NCI-H2081 (cell line): ENCODE measurements at regions not wholly inside any gene's neighbourhood (a gene's known extent, or its start where the extent isn't known, plus 50 kb on each side); places are given as distances from the start of the nearest gene placed in this dataset.
"Not testable (repeated sequence)": the region's sequence is repeated elsewhere in the genome, so short reads cannot be mapped to it uniquely, and the experiment has no call there.

Experiments used
- DNase-seq, 2 experiments: peaks; one replicate each; lab custom pipeline; 2025; lab: John Stamatoyannopoulos, UW

DNA sequence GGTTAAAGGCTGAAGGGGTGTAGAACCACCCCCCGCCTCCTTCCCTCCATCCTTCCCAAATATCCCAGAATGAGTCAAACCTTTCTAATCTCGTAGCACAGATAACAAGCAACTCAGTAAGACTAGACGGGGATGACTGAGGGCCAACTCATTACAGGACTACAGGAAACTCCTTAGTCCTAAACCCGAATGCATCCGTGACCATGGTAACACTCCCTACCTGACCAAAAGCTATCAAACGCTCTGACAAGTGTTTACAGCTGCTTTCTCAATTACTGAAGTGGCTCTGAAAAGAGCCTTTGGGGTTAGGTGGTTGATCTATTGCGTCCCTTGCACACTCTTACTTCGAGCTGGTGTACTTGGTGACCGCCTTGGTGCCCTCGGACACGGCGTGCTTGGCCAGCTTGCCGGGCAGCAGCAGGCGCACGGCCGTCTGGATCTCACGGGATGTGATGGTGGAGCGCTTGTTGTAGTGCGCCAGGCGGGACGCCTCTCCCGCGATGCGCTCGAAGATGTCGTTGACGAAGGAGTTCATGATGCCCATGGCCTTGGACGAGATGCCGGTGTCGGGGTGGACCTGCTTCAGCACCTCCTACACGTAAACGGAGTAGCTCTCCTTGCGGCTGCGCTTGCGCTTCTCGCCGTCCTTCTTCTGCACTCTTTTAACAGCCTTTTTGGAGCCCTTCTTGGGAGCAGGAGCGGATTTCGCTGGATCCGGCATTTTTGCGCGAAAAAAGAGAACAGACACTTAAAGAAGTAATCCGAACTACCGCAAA, 67.4 kb downstream of the FAM72B start:
- not testable (repeated sequence) for DNase-seq

DNA sequence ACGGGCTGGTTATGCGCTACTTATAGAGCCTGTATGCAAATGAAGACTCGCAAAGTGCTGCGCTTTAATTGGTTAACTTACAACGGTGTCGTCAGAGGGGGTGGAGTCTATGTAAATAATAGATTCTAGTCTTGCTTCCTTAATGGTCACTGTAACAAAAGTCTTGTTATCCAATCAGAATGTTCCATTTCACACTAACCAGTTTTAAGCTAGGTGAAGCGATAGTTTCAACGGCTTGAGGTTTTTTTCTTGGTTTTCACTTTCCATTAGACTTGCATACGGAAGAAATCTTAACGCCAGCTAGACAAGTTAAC, 66.9 kb downstream of the FAM72B start:
- DNase-seq = not testable (repeated sequence)

DNA sequence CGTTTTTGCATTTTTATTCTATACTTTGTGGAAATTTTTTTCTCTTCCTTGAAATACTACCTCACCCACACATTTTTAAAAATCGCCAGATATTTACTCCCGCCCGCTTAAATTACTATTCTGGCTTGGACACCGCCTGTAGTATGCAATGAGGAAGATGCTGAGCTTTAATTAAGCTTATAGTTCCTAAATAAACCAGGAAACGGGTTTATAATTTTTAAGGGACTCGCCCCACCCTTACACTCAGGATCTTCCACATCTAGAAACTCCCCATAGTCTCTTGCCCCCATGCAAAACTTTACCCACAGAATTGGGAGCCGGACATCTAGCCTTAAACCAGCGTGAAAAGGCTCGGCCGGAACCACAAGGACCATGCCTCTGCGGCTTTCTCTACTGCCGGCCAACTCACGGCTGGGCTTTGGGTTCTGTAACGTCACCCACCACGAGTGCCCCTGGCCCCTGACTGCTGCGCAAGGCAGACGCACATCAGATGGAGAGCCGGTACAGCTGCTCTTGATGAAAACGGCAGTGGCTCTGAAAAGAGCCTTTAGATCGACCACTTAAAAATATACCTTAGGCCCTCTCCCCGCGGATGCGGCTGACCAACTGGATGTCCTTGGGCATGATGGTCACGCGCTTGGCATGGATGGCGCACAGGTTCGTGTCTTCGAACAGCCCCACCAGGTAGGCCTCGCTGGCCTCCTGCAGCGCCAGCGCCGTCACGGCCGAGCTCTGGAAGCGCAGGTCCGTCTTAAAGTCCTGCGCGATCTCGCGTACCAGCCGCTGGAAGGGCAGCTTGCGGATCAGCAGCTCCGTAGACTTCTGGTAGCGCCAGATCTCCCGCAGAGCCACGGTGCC, 66.3 kb downstream of the FAM72B start:
- DNase-seq = not testable (repeated sequence)
